UCSD-AML1 (cell line): ENCODE measurements at regions not wholly inside any gene's neighbourhood (a gene's known extent, or its start where the extent isn't known, plus 50 kb on each side); places are given as distances from the start of the nearest gene placed in this dataset.

Experiments
- DNase-seq: peaks from one replicate; lab custom pipeline; 2025; ENCODE audit not compliant: unreplicated experiment; lab: John Stamatoyannopoulos, UW

DNA sequence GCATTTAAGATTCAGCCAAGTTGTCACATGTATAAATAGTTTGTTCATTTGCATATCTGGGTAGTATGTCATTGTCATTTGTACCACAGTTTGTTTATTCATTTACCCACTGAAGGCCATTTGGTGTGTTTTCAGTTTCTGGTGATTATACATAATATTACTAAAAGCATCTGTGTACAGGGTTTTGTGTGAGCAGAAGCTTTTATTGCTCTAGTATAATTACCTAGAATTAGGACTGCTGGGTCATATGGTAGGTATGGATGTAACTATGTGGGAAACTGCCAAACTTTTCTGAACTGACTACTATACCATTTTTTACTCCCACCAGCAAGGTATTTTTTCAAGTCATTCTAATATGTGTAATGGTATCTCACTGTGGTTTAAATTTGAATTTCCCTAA is 584.0 kb upstream of the GHITM start:
- no peak for DNase-seq

DNA sequence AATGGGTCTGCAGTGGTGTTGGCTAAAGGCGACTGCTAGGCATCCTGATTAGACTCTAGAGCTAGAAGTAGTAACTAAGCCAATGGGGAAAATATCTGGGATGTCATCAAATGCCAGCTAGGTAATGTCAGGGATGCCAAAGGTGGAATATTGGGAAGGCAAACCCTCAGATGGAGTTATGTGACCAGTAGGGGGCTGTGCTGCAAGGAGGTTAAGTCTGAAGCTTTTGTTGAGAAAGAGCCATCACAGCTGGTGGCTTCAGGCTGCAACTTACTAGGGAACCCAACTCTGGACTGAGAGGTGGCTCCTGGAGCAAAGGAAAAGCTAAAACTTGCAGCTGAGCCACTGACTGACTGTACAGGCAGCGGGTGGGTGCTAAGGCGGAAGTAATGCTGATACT is 576.9 kb upstream of the GHITM start:
- no peak for DNase-seq

DNA sequence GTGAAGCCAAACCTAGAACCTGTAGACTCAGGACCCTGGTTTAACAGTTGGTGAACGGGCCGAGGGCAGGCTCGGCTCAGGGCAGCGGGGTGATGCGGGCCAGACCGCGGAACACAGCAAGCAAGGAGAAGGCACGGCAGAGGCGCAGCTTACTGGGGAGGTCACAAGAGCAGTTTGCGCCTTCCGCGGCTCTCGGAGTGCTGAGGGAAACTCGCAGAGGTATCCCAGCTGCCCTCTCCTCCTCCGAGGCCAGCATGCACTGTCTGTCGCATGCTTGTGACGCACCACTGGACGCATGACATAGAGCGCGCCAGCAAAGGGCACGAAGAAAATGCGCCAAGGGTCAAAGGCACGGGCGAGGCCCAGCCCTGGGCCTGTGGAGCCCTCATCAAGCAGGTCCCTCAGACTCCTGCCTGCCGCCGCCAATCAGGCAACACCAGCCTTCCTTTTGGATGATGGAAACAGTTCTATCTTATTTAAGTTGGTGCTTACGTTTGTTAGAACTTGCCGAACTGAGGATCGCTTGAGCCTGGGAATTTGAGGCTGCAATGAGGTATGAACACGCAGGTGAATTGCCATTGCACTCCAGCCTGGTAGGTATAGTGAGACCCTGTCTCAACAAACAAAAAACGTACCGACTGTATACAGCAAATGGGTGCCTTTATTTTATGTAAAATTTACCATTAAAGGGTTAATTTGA is 574.3 kb upstream of the GHITM start:
- no peak for DNase-seq

DNA sequence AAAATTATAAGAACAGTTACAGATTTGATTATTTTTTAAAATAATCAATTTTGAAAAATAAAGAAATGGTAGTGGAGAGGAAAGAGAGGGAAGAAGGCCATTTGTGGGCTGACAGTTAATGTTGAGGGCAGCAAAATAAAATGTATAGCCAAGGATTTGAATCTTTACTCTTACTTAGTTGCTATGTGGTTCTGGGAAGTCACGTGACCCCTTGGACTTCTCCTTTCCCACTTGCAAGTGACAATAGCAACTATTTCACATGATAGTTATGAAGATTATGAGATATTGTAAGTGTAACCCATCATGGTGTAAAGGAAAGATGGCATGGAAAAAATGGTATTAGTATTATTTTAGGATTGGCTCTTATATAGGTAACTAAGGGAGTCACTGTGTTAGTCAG is 567.3 kb upstream of the GHITM start:
- DNase-seq, result no peak

DNA sequence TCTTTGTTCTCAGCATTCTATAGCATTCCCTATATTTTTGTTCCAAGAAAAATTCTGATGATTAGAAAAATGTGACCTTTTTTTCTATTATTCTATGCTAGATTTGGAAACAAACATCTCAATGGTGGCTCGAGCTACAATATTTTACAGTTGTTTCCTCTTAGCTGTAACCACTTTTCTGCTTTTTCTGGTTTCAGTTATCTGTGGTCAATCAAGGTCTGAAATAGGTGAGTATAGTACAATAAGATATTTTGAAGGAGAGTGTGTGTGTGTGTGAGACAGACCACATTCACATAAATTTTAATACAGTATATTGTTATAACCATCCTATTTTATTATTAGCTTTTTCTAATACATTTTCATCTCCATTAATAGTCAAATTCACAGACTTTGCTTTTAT is 564.5 kb upstream of the GHITM start:
- no peak for DNase-seq

DNA sequence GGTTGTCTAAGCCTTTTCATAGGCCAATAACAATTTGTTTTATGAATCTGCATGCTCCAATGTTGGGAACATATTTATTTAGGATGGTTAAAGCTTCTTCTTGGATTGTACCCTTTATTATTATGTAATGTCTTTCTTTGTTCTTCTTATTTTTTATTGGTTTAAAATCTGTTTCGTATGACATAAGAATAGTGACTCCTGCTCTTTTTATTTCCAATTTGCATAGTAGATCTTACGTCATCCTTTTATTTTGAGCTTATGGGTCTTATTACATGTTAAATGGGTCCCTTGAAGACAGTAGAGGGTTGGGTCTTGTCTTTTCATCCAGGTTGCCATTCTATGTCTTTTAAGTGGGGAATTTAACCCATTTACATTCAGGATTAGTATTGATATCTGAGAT is 561.9 kb upstream of the GHITM start:
- no peak for DNase-seq

DNA sequence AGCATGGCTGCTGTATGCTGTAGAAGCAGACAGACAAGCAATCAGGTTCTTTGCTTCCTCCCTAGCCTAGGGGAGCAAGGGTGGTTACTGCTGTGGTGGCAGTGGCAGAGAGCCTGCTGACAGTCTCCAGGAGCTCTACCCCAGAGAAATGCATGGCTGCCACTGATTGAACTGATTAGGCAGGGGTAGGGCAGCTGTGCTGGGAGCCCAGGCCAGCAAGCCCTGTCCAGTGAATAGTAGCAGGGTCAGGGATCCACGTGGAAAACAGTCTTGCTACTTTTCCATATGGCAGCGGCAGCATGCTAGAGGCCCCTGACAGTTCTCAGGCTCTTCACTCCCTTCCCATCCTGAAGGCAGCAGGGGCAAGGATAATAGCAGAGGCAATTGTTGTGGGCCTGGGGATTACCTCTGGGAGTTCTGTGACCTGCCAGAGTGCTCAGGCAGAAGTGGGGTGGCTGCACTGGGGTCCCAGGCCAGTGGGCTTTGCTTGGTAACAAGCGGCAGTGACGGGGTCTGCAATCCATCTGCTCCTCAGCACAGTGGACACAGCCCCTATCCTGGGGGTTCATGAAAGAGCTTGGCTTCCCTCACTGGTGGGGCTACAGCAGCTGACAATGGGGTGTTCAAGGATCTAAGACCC is 558.8 kb upstream of the GHITM start:
- no peak for DNase-seq

DNA sequence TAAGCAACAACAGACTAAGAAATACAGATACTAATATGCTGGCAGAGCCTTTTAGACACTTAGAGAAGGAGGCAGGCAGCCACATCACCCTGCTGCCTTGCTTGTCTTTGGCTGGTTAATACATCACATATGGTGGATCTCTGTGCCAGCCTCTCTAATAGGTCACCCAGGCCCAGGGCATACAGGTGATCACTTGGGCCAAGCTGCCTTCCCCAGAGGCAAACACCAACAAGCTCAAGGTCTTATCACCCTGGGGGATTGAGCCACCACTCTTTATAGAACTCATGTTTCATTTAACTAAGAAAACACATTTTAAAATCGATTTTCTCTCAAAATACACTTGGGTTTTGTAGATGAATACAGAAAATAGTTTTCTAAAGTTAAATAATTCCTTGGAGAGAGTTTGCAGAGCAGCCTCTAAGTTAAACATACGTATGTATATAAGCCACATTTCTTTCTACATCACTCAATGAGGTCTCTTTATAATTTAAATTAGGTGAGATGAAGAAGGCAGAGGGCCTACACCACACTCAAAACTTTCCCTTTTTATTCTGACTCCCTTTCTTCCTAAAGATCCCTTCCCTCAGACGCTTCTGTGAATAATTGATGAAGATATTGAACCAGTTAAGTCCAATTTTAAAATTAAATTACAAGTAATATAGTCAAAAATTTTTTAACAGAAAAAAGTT is 556.8 kb upstream of the GHITM start:
- no peak for DNase-seq

DNA sequence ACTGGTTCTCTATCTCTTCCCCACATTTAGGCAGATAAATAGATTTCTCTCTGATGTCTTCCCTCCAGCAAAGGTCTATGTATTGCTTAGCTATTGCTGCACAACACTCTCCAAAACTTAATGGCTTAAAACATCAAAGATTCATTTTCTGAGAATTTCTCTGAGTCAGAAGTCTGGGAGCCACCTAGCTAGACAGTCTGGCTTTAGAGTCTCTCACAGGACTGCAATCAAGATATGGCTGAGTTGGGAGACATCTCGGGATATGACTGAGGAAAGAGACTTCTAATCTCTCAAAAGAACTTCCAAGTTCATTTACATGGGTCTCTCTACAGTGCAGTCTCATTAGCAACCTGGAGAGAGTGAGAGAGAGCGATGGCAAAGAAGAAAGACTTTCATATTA is 553.6 kb upstream of the GHITM start:
- DNase-seq, result no peak

DNA sequence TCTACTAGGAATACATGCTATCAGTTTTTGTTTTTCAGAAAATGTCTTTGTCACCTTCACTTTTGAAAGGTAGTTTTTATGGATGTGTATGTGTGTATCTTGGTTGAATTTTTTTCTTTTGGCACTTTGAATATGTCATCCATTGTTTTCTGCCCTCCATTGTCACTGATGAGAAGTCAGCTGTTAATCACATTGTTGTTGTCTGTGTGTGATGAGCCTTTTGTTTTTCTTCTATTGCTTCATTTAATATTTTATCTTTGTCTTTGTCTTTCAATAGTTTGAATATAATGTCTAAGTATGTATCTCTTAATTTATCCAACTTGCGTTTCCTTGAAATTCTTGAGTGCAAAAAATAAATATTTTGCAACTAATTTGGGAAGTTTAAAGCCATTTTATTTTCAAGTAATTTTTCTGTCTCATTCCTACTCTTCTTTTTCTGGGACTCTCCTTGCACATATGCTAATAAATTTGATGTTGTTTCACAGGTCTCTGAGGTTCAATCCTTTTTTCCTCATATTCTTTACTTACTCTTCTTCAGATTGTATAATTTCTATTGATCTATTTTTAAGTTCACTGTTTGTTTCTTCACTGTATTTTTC is 546.9 kb upstream of the GHITM start:
- DNase-seq, result no peak

DNA sequence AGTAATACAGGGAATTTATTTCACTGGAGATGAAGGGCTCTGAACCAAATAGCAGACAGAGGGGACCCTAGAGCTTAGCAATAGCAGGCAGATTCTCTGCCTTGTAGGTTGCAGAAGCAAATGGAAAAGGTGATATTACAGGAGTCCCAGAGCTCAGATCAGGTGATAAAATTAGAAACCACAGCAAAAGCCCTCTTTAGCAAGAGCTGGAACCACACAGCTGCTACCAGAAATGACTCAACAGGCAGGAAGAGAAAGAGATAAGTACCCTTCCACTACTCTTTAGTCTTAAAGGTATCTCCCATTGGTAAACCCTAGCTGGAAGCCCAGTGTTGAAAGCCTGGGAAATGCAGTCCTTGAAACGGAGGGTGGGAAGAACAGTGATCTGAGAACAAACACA is 535.6 kb upstream of the GHITM start:
- no peak for DNase-seq

DNA sequence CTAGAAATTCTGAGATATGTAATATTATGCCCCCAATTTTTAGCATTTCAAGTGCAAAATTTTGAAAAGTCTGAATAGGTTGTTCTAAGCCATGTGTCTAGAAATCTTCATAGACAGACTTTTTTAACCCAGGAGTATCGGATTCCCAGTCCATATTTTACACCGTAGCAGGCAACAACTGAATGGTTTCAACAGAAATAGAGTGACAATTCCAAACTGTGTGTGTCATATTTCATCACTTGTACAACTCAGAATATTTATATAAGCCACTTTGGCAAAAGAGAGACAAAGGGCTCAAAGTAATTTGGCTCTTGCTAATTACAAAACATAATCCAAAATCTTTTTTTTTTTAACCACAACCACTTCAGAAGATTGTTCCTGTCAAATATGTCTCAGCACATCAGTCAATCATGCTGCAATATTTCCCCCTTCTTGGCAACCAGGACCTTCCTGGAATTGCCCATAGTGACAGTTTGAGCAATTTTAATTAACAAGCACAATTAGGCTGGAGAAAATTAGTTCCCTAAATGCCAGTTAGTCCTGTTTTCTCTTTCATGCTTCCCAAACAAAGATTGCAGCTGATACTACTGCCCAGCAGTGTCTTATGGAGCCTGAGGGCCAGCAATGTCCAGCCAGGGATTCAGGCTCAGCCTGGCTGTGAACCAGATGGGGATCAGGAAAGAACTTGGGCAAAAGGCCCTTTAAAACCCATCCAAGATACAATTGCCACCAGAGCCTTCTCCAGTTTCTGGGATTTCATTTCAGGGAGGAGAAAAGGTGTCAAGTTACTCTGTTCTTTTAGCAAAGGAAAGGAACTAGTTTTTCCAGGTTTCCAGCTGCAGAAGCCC is 533.3 kb upstream of the GHITM start:
- no peak for DNase-seq

DNA sequence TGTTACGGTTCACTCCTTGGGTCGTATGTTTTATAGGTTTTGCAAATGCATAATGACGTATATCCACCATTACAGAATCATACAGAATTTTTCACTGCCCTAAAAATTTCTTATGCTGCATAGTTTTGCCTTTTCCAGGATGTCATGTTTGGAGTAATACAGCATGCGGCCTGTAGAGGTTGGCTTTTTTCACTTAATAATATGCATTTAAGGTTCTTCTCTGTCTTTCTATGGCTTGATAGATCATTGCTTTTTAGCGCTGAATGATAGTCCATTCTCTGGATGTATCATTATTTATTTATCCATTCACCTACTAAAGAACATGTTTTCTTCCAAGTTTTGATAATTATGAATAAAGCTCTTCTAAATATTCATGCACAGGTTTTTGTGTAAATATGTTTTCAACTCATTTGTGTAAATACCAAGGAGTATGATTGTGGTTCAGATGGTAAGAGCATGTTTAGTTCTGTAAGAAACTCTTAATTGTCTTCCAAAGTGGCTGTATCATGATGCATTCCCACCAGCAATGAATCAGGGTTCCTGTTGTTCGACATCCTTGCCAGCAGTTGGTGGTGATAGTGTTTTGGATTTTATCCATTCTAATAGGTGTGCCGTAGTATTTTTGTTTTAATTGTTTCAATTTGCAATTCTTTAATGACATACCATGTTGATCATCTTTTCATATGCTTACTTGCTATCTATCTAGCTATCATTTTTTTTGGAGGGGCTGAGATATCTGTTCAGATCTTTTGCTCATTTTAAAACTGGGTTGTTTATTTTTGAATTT is 531.2 kb upstream of the GHITM start:
- no peak for DNase-seq

DNA sequence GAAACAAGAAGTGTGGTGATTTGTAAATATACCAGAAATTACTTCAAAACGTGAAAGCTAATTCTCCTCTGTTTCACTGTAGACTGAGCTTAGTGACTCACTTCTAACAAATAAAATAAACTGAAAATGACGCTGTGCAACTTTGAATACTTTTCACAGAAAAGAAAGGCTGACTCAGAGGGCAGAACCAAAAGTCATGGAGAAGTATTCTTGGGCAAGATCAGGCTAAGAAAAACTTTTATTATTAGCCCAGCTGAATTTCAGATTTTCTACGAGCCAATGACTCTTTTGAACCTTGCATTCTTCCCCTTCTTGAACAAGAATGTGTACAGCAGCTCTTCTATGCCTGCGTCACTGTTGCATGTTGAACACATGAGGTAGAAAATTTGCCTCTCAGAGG is 527.3 kb upstream of the GHITM start:
- DNase-seq, result no peak

DNA sequence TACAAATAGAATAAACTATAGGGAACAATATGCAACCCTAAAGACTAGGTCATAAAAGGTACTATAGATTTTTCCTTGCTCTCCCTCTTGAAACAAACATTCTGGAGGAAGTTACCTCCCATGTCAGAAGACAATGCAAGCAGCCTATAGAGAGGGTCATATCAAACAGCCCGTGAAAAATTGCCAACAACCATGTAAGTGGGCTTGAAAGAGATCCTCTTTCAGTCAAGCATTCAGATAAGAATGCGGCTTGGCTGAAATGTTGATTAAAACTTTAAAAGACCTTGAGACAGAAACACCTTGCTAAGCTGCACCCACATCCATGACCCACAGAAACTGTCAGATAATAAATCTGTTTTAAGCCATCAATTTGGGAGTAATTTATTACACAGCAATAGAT is 526.6 kb upstream of the GHITM start:
- no peak for DNase-seq

DNA sequence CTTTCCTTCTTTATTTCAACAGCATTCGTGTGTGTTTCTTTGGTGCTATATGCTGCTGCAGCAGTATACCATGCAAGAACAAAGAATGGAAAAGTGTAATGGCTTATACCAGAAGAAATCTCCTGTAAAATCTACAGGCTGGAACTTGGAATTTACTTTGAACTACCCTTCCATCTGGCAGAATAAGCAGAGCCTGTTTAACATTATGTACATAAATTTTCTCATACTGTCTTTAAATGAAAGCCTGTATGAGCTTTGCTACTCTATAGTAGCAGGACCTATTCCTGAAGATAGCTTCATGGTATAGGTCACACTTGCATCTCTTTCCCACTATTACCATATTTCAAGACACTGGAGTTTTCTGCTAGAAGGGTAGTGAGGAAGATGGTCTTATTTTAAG is 522.1 kb upstream of the GHITM start:
- DNase-seq, result no peak

DNA sequence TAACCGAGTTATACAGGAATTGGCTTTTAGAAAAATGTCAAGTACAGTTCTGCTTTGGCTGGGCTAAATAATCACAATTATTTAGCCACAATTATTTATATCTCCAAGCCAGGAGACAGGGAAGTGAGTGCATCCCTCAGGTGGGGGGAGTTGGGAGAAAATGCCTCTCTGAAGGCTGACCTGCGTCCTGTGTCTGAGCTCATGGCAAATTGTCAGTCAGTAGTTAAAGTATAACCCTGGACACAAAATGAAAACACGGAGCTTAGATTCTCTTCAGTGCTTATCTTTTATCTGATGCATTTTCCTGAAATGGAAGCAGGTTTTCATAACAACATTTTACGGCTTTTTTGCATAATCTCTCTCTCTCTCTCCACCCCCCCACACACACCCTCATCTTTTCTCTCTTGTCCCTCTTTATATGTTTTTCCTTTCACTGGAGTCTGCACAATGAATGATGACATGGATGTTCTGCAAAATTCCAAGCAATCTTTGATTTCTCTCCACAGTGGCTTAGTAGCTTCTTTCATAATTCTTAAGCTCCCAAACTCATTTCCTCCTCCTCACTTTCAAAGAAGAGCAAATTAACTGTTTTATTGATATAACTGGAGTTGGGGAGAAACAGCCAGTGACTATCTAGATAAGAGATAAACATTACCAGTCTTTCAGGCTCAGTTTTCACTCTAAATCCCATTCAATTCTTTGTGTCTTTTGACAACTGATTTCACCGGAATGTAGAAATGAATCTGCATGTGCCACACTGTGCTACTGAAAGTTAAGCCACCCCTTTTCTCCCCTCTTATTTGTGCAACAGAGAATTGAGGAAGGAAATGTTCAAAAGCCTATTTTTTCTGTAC is 521.4 kb upstream of the GHITM start:
- no peak for DNase-seq

DNA sequence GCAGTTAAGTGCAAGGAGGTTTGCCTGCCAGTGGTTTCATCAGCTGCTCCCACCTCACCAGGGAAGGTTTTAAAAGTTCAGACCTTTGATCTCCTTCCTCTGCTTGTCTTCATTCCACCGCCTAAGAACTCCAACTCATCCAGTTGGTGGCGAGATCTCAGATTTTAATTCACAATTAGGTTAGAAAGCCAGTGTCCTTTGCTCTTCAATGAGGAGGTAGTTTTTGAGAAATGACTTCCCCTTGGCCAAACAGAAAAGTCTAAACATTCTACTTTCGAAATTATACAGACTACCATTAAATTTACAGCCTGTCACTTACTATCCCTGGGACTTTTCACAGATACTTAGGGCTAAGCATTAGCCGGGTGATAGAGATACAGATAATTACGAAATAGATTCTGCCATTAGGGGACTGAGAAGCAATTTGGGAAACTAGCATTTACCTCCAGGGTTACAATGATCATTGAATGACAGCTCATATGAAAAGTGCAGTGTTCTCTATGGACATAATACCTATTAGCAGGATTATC is 513.4 kb upstream of the GHITM start:
- DNase-seq, result no peak

DNA sequence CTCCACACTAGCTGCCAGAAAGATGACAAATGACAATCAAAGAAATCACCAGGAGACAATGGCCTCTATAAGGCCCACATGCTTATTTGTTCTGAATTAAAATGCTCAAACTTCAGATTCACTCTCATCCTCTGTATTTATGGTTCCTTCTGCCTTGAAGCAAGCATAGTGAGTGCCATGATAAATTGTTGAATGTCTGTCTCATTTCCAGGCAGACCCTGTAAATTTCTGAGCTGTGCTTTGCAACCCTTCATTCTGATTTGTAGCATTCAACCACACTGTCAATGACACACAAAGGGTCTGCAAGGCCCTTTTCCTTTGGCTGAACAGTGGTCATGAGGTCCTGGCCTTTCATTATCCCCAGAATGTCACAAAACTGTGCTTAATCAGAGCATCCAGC is 506.6 kb upstream of the GHITM start:
- DNase-seq, result no peak
